GM18873 (cell line): ENCODE measurements at regions not wholly inside any gene's neighbourhood (a gene's known extent, or its start where the extent isn't known, plus 50 kb on each side); places are given as distances from the start of the nearest gene placed in this dataset.
"Not testable (repeated sequence)": the region's sequence is repeated elsewhere in the genome, so short reads cannot be mapped to it uniquely, and the experiment has no call there.

Experiments used
- ATAC-seq: cut with Tn5 transposase; IDR thresholded peaks from one replicate; pipeline ENCODE4 v1.9.1; 2021; ENCODE audit warnings: mild to moderate bottlenecking, moderate library complexity, moderate number of reproducible peaks; ENCODE audit not compliant: unreplicated experiment, low FRiP score

- no peak for ATAC-seq
Measured at GRCh38 chr1:182003953-182004586, 57.4 kb downstream of the ZNF648 start.

DNA sequence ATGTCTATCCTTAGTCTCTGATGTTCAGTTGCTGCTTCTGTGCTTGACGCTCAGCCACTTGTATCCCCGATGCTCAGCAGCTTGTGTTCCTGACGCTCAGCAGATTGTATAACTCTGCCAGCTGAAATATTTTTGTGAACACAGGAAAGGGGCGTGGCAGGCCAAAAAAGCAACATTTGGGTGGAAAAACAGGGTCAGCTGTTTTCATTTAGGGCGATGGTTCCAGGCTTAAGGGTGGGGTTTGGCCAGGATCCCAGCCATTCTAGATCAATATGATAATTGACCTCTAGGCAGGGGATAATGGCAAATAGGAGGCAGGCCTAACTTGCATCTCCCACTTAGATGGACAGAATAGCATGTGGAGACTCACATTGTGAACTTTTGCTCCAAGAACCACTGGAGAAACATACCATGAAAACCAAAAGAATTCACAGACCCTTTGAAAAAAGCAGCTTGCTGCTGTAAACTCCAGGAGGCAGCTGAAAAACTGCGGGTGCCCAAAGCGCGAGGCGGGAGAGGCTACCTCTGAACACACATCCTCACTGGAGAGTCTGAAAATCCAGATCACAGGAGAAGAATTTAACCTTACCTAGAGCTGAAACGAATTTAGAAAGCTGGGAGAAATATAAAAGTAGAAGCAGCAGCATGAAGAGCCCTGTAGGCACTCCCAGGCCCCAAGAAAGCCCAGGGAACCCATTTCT lies 58.3 kb downstream of the ZNF648 start:
- ATAC-seq, result no peak

DNA sequence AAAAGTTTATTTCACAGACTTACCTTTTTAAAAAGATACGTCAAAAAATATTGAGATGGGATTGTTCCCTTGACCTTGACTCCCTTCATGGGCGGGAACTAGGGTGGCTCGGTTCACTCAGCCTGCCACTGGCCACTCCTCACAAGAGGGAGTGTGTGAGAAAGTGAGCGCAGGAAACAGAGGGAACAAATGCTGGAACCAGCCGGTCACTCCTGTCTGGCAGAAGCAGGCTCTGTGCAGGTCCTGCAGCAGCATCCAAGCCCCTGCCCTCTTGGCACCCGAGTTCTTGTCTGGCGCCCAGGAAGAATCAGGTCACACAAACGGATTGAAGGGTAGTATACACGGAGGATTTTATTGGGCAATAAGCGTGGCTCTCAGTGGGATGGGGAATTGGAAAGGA lies 58.9 kb downstream of the ZNF648 start:
- ATAC-seq, result no peak

- ATAC-seq, result no peak
Measured at GRCh38 chr1:181998858-181999257, 62.7 kb downstream of the ZNF648 start.

- no peak for ATAC-seq
Measured at GRCh38 chr1:181992072-181992471, 69.4 kb downstream of the ZNF648 start.

DNA sequence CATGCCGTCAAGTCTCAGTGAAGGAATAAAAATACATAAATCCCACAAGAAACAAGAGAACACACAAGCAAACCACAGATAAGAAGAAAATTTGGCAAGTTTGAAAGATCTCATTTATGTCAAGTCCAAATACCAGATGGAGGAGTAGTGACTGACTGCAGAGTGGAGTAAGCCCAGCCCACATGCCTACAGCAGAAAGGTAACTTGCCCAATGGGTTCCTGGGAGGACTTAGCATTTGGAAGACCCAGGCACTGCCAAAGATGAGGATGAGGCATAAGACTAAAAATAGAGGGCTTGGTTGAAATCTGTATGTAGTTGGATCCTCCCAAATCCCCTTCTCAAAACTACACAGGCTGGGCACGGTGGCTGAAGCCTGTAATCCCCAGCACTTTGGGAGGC lies 70.8 kb downstream of the ZNF648 start:
- no peak for ATAC-seq

- no peak for ATAC-seq
Measured at GRCh38 chr1:181989261-181989920, 72.1 kb downstream of the ZNF648 start.

DNA sequence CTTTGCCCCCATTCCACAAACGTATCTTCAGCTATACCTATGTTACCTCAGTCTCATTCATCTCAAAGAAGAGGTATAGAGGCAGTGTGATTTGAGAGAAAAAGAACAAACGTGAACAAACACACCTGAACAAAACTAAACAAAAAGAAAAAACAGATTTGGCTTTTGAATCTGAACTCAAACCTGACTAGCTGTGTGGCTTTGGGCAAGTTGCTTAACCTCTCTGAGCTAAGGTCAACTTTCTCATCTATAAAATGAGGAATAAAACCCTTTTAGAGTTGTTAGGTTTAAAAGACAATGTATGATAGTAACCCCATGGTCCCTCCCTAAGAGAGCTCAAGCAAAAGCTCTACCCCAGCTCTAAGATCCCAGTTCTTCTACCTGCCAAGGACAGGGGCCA lies 73.5 kb downstream of the ZNF648 start:
- no peak for ATAC-seq

GRCh38 chr1:181987334-181987895 lies 74.1 kb downstream of the ZNF648 start:
- ATAC-seq, result no peak

- ATAC-seq, result no peak
Measured at GRCh38 chr1:181986907-181987305, 74.6 kb downstream of the ZNF648 start.

- ATAC-seq, result no peak
Measured at GRCh38 chr1:181985936-181986906, 75.3 kb downstream of the ZNF648 start.

DNA sequence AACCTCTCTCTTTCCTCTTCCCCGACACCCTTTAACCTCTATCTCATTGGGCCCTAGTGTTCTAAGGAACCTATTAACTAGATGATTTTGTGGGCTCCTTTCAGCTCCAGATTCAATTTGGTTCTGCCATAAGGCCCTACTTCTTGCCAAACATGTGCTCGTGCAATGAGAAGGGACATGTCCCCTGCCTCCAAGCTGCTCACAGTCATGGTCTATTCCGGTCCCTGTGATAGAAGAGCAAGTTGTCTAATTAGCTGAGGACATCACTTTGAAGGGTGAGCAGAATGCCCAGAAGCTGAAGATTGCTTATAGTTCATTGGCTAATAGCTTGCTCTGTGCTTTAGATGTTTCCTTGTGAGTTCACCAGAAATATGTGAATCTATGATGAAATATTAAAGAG lies 76.2 kb downstream of the ZNF648 start:
- ATAC-seq, result no peak

DNA sequence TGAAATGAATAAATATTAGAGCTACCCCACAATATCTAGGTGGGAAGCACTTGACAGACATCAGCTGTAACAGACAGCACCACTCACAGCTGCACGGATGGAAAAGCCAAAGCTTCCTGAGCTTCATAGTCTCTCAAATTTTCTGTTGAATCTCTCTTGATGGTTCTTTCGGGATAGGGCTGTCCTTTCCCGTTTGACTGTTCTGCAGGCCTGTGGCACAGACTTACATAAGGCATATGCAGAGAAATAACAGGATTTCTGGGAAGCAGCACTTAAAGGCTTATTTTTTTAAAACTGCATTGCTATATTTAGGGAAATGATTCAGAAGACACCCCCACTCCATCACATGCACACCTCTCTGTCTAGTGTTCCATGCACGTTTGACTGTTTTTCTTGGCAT lies 77.5 kb downstream of the ZNF648 start:
- no peak for ATAC-seq

GRCh38 chr1:181981821-181982220 lies 79.7 kb downstream of the ZNF648 start:
- ATAC-seq, result no peak

DNA sequence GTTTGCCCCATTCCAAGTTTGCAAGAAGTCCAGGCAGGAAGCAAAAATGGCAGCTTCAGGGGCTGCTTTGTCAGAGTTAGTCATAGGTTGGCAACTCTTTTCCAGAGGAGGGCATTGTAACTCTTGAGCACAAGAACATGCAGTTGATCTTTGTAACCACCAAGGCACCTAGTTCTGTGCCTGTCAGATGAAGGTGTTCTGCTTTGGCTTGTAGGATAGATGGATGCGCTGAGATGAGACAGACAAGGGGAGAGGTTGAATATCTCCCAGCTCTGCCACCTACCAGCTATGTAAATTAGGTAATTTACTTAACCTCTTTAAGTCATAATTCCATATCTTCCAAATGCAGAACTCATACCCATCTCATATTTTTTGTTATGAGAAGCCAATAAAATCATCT lies 89.3 kb downstream of the ZNF648 start:
- no peak for ATAC-seq

GRCh38 chr1:181971424-181971823 lies 90.1 kb downstream of the ZNF648 start:
- no peak for ATAC-seq

- ATAC-seq, result no peak
Measured at GRCh38 chr1:181969902-181970301, 91.6 kb downstream of the ZNF648 start.

- not testable (repeated sequence) for ATAC-seq
Measured at GRCh38 chr1:181954696-181955095, 106.8 kb downstream of the ZNF648 start.

- ATAC-seq, result not testable (repeated sequence)
Measured at GRCh38 chr1:181954178-181954577, 107.3 kb downstream of the ZNF648 start.

- ATAC-seq, result no peak
Measured at GRCh38 chr1:181953596-181953995, 107.9 kb downstream of the ZNF648 start.
